Kidney (tissue), 13 donors: ENCODE measurements at regions not wholly inside any gene's neighbourhood (a gene's known extent, or its start where the extent isn't known, plus 50 kb on each side); places are given as distances from the start of the nearest gene placed in this dataset.

Experiments
- DNase-seq, 5 donors: peaks; one replicate each; pipeline ENCODE4 v3.0.0-alpha.2; 2013 to 2020
- FAIRE-seq: peaks from 2 replicates; lab custom pipeline; 2012; peaks lifted over from hg19 to GRCh38; lab: Jason Lieb, UNC
- H3K27ac ChIP-seq, 2 donors: one replicate each; pipeline ENCODE4 v1.7.0; 2013; ENCODE audit warnings: low read depth in 2 of 2, low read length in 2 of 2, inconsistent platforms in 1 of 2
- H3K27me3 ChIP-seq: one replicate; pipeline ENCODE4 v1.7.1; 2013; ENCODE audit warnings: low read length, inconsistent platforms; ENCODE audit not compliant: control insufficient read depth, insufficient read depth
- H3K36me3 ChIP-seq, 3 donors: one replicate each; pipeline versions ENCODE4 v1.7.0 to v1.7.1; 2013; ENCODE audit warnings: low read length in 3 of 3, control low read depth in 1 of 3, inconsistent platforms in 1 of 3; ENCODE audit not compliant: insufficient read depth in 3 of 3, control insufficient read depth in 2 of 3
- H3K4me1 ChIP-seq, 3 donors: one replicate each; pipeline versions ENCODE4 v1.7.0 to v1.7.1; 2013; ENCODE audit warnings: low read length in 3 of 3, inconsistent platforms in 1 of 3, low read depth in 1 of 3; ENCODE audit not compliant: control insufficient read depth in 2 of 3, insufficient read depth in 2 of 3
- H3K4me3 ChIP-seq, 3 donors: one replicate each; pipeline versions ENCODE4 v1.7.0 to v1.8.1; 2013; ENCODE audit warnings: low read length in 3 of 3, control low read depth in 1 of 3, inconsistent platforms in 1 of 3
- H3K9ac ChIP-seq, 3 donors: one replicate each; pipeline versions ENCODE4 v1.7.0 to v1.7.1; 2013; ENCODE audit warnings: low read length in 3 of 3, control low read depth in 1 of 3, inconsistent platforms in 1 of 3
- H3K9me3 ChIP-seq, 3 donors: one replicate each; pipeline versions ENCODE4 v1.7.0 to v1.7.1; 2013; ENCODE audit warnings: low read length in 3 of 3, control low read depth in 1 of 3, inconsistent platforms in 1 of 3; ENCODE audit not compliant: control insufficient read depth in 2 of 3, insufficient read depth in 1 of 3
- CTCF ChIP-seq: IDR thresholded peaks from 3 replicates; pipeline ENCODE4 v1.5.1; 2012; ENCODE audit warnings: mild to moderate bottlenecking, moderate library complexity, borderline replicate concordance; ENCODE audit not compliant: insufficient read depth; ENCODE audit errors: extremely low read depth
- intact Hi-C: fragments of 100-400 bp; cut with DNase I; formaldehyde crosslinking; loops from one replicate; pipeline ENCODE4 v1.11.1; 2022
- donor health status: control.
- donor health status: control.
- donor health status: control.
- donor health status: control.
- donor health status: control.
- donor health status: DM: yes; HTN: yes; CAD: no.
- donor health status: Normal renal cell carcinoma (clear cell type).

- Histone ChIP-seq H3K36me3 (no peaks in the 10 kb centered on the region), H3K4me1 (no peaks in the 10 kb centered on the region), H3K9me3 (no peaks in the 10 kb centered on the region), H3K9ac (no peak overlapping the region), H3K27ac (no peak overlapping the region), H3K27me3 (no peaks in the 10 kb centered on the region), H3K4me3 (no peak overlapping the region)
- no peak for FAIRE-seq
- intact Hi-C loops = no loop called here
- DNase-seq = no peak
- TF ChIP-seq CTCF = no peak
Measured at GRCh38 chr11:122022646-122023045, 93.4 kb downstream of the BLID start.

GRCh38 chr11:122020902-122021301 is 95.1 kb downstream of the BLID start:
- Histone ChIP-seq H3K27ac (no peak overlapping the region), H3K4me1 (no peaks in the 10 kb centered on the region), H3K9ac (no peak overlapping the region), H3K4me3 (no peak overlapping the region), H3K9me3 (no peaks in the 10 kb centered on the region), H3K36me3 (no peaks in the 10 kb centered on the region), H3K27me3 (no peaks in the 10 kb centered on the region)
- FAIRE-seq = no peak
- peak in 1 of 5 donors; percentile 46 for DNase-seq
- intact Hi-C loops = no loop called here
- no peak for TF ChIP-seq CTCF

DNA sequence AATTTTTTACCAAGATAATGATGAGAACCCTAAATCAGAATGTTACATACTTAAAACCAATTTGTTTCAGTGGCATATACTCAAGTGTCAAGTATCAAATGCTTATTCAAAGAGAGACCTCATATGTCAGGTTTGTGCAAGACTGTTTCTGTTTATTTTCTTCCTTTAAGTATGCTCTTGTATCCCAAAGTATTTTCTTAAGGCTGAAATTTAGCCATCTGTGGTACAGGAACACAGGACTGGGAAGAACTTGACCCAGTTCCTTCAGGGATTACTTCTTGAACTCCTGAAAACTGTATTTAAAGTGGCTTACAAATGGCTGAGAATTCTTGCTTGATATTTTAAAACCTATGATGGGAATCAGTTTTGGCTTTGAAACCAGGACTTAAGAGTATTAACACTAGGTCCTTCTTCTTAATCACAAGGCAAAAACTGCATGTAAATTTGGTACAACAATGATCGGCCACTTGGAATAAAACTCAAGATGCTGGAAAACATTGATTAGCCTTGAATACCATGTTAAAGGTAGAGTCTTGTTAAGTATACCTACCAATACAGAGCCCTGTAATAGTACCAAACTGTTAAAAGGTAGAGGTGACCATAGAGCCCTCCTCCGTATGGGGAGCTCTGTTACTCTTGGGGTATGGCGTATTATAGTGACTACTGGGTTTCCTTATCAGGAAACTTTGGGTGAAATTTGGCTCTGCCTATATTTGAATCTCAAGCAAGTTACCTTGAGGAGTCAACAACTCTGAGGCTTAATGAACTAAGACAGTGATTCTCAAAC is 95.9 kb downstream of the BLID start:
- no peak overlapping the region for H3K9ac ChIP-seq
- no peaks in the 10 kb centered on the region for H3K36me3 ChIP-seq
- no peaks in the 10 kb centered on the region for H3K9me3 ChIP-seq
- no peak for TF ChIP-seq CTCF
- H3K4me3 ChIP-seq = no peak overlapping the region
- no peak overlapping the region for H3K27ac ChIP-seq
- H3K27me3 ChIP-seq = no peaks in the 10 kb centered on the region
- DNase-seq = no peak
- intact Hi-C loops = no loop called here
- FAIRE-seq = no peak
- no peaks in the 10 kb centered on the region for H3K4me1 ChIP-seq
